CMK (cell line): ENCODE measurements at regions not wholly inside any gene's neighbourhood (a gene's known extent, or its start where the extent isn't known, plus 50 kb on each side); places are given as distances from the start of the nearest gene placed in this dataset.
"Not testable (repeated sequence)": the region's sequence is repeated elsewhere in the genome, so short reads cannot be mapped to it uniquely, and the experiment has no call there.

Source experiments
- DNase-seq: peaks from one replicate; pipeline ENCODE4 v3.0.0-alpha.2; 2010; ENCODE audit warnings: low read depth

- no peak for DNase-seq
These were observed 213.4 kb downstream of the TBX5 start for GRCh38 chr12:114192549-114192948.

GRCh38 chr12:114192013-114192412, 213.9 kb downstream of the TBX5 start:
- DNase-seq = no peak

- no peak for DNase-seq
These were observed 214.4 kb downstream of the TBX5 start for GRCh38 chr12:114191581-114191980.

GRCh38 chr12:114190971-114191370, 215.0 kb downstream of the TBX5 start:
- no peak for DNase-seq

GRCh38 chr12:114189266-114189665, 216.7 kb downstream of the TBX5 start:
- DNase-seq = no peak

GRCh38 chr12:114186241-114187002, 219.5 kb downstream of the TBX5 start:
- DNase-seq = no peak

GRCh38 chr12:114185036-114185435, 218.9 kb upstream of the RBM19 start:
- no peak for DNase-seq

- no peak for DNase-seq
These were observed 208.2 kb upstream of the RBM19 start for GRCh38 chr12:114174326-114174725.

- no peak for DNase-seq
These were observed 206.0 kb upstream of the RBM19 start for GRCh38 chr12:114172135-114172534.

GRCh38 chr12:114168061-114168460, 201.9 kb upstream of the RBM19 start:
- DNase-seq = no peak

- DNase-seq = no peak
These were observed 201.3 kb upstream of the RBM19 start for GRCh38 chr12:114167431-114167830.

- DNase-seq = no peak
These were observed 200.2 kb upstream of the RBM19 start for GRCh38 chr12:114166362-114166761.

GRCh38 chr12:114165921-114166320, 199.8 kb upstream of the RBM19 start:
- DNase-seq = no peak

GRCh38 chr12:114164351-114164750, 198.2 kb upstream of the RBM19 start:
- no peak for DNase-seq

- DNase-seq = no peak
These were observed 197.6 kb upstream of the RBM19 start for GRCh38 chr12:114163771-114164170.

GRCh38 chr12:114160445-114160844, 194.3 kb upstream of the RBM19 start:
- DNase-seq = no peak

- DNase-seq = no peak
These were observed 186.8 kb upstream of the RBM19 start for GRCh38 chr12:114152890-114153289.

GRCh38 chr12:114152066-114152465, 185.9 kb upstream of the RBM19 start:
- DNase-seq = no peak

- DNase-seq = not testable (repeated sequence)
These were observed 184.5 kb upstream of the RBM19 start for GRCh38 chr12:114150584-114150983.

- DNase-seq = no peak
These were observed 175.9 kb upstream of the RBM19 start for GRCh38 chr12:114141921-114142564.

GRCh38 chr12:114140576-114140975, 174.5 kb upstream of the RBM19 start:
- DNase-seq = no peak

- DNase-seq = no peak
These were observed 170.5 kb upstream of the RBM19 start for GRCh38 chr12:114136631-114137030.

- DNase-seq = no peak
These were observed 168.8 kb upstream of the RBM19 start for GRCh38 chr12:114134922-114135321.

- no peak for DNase-seq
These were observed 165.7 kb upstream of the RBM19 start for GRCh38 chr12:114131824-114132223.
